SU-DHL-6 (cell line): ENCODE measurements at regions not wholly inside any gene's neighbourhood (a gene's known extent, or its start where the extent isn't known, plus 50 kb on each side); places are given as distances from the start of the nearest gene placed in this dataset.

Experiments
- CTCF ChIP-seq: fragments of 200-600 bp; sonication (generic); IDR thresholded peaks from one replicate; pipeline ENCODE4 v1.5.1; 2017; ENCODE audit warnings: antibody characterized with exemption, mild to moderate bottlenecking, low read length, moderate library complexity; ENCODE audit not compliant: insufficient read depth, poor library complexity, severe bottlenecking
- EZH2phosphoT487 ChIP-seq: fragments of 200-600 bp; sonication (generic), shearing (Covaris generic); conservative IDR thresholded peaks from 2 replicates; pipeline ENCODE4 v1.6.1; 2018; ENCODE audit warnings: mild to moderate bottlenecking, antibody characterized with exemption, low read length, moderate library complexity, mixed read lengths

GRCh38 chr2:47303341-47304148 is 65.6 kb upstream of the EPCAM start:
- TF ChIP-seq CTCF: no peak
- TF ChIP-seq EZH2phosphoT487: no peak
